HCT116 (cell line): ENCODE measurements at regions not wholly inside any gene's neighbourhood (a gene's known extent, or its start where the extent isn't known, plus 50 kb on each side); places are given as distances from the start of the nearest gene placed in this dataset.

ENCODE experiments used
- ATAC-seq: fragments of 200-7000 bp; cut with Tn5 transposase; 2 replicates; pipeline ENCODE4 v1.9.1; 2020; ENCODE audit warnings: mild to moderate bottlenecking, moderate library complexity
- BruUV-seq: library from RNA; stranded (reverse); fragments of 400-500 nt; replicated peaks from 2 replicates; lab custom pipeline; 2021; lab: Mats Ljungman, UMichigan
- CTCF ChIA-PET: fragments of 300-600 bp; sonication (Branson Sonifier 250); formaldehyde crosslinking; loops from one replicate; lab custom pipeline; 2021; ENCODE audit warnings: antibody characterized with exemption; lab: Charles Lee
- POLR2A ChIA-PET: fragments of 300-600, 350-600 bp; sonication (Branson Sonifier 250); formaldehyde crosslinking; loops from one replicate; lab custom pipeline; 2021; ENCODE audit warnings: antibody characterized with exemption; lab: Charles Lee
- RAD21 ChIA-PET, 2 experiments: fragments of 300-600 bp; sonication (Branson Sonifier 250); formaldehyde crosslinking; loops; one replicate each; lab custom pipeline; 2023; ENCODE audit warnings: low total read pairs in 2 of 2; ENCODE audit not compliant: uncharacterized antibody in 2 of 2, unreplicated experiment in 2 of 2, low non-redundant PET in 1 of 2; lab: Charles Lee
- DNase-seq: peaks from one replicate; pipeline ENCODE4 v3.0.0-alpha.2; 2010; ENCODE audit warnings: low read depth, low spot score
- H2AFZ ChIP-seq: fragments of 200-600 bp; shearing (Covaris generic), sonication (generic); 2 replicates; pipeline ENCODE4 v1.6.1; 2017; ENCODE audit warnings: low read depth, mixed run types, mixed read lengths, antibody characterized with exemption, low read length; ENCODE audit not compliant: poor library complexity, severe bottlenecking
- H3K27ac ChIP-seq: 2 replicates; pipeline ENCODE4 v1.5.1; 2012; ENCODE audit warnings: low read depth, low read length
- H3K27me3 ChIP-seq: fragments of 200-600 bp; sonication (generic); 2 replicates; pipeline ENCODE4 v1.6.1; 2016; ENCODE audit warnings: mixed run types, low read length, mixed read lengths; ENCODE audit not compliant: insufficient read depth
- H3K36me3 ChIP-seq, 2 experiments: fragments of 200-500 bp in 1 of 2; fragments of 200-600 bp in 1 of 2; sonication (Bioruptor generic) in 1 of 2; sonication (generic) in 1 of 2; 2 replicates each; pipeline versions ENCODE4 v1.5.1 to v1.6.1; 2014 to 2016; ENCODE audit warnings: low read length in 2 of 2, inconsistent platforms in 1 of 2, mixed read lengths in 1 of 2, mixed run types in 1 of 2; ENCODE audit not compliant: insufficient read depth in 2 of 2, control insufficient read depth in 1 of 2
- H3K4me1 ChIP-seq, 2 experiments: fragments of 200-600 bp in 1 of 2; sonication (generic) in 1 of 2; 2 replicates each; pipeline versions ENCODE4 v1.5.1 to v1.6.1; 2012 to 2017; ENCODE audit warnings: low read length in 2 of 2, inconsistent platforms in 1 of 2, mild to moderate bottlenecking in 1 of 2, mixed read lengths in 1 of 2, mixed run types in 1 of 2, moderate library complexity in 1 of 2; ENCODE audit not compliant: insufficient read depth in 2 of 2, control insufficient read depth in 1 of 2
- H3K4me2 ChIP-seq: fragments of 200-600 bp; sonication (generic); 2 replicates; pipeline ENCODE4 v1.6.1; 2017; ENCODE audit warnings: mixed run types, low read length, mixed read lengths
- H3K4me3 ChIP-seq, 2 experiments: fragments of 200-600 bp in 1 of 2; sonication (generic) in 1 of 2; replicated peaks in 1 of 2; 2 replicates each; pipeline ENCODE4 v1.5.1; 2011 to 2016; ENCODE audit warnings: low read length in 2 of 2, control low read depth in 1 of 2, low read depth in 1 of 2, mild to moderate bottlenecking in 1 of 2, mixed read lengths in 1 of 2, mixed run types in 1 of 2
- H3K79me2 ChIP-seq: fragments of 200-600 bp; sonication (generic); 2 replicates; pipeline ENCODE4 v1.6.1; 2017; ENCODE audit warnings: mild to moderate bottlenecking, mixed run types, low read length, moderate library complexity, mixed read lengths; ENCODE audit not compliant: insufficient read depth
- H3K9ac ChIP-seq: fragments of 200-600 bp; sonication (generic); 2 replicates; pipeline ENCODE4 v1.6.1; 2016; ENCODE audit warnings: low read length, mixed read lengths
- H3K9me2 ChIP-seq: fragments of 200-600 bp; sonication (generic), shearing (Covaris generic); 2 replicates; pipeline ENCODE4 v1.6.1; 2017; ENCODE audit warnings: mixed run types, mild to moderate bottlenecking, moderate library complexity; ENCODE audit not compliant: insufficient read depth
- H3K9me3 ChIP-seq, 2 experiments: fragments of 200-500 bp in 1 of 2; fragments of 200-600 bp in 1 of 2; sonication (Bioruptor generic) in 1 of 2; sonication (generic) in 1 of 2; 2 replicates each; pipeline ENCODE4 v1.6.1; 2014 to 2017; ENCODE audit warnings: low read length in 2 of 2, mixed read lengths in 2 of 2, inconsistent platforms in 1 of 2, low read depth in 1 of 2, mild to moderate bottlenecking in 1 of 2, mixed run types in 1 of 2, moderate library complexity in 1 of 2; ENCODE audit not compliant: control insufficient read depth in 1 of 2, insufficient read depth in 1 of 2
- H4K20me1 ChIP-seq: fragments of 200-600 bp; sonication (generic), shearing (Covaris generic); 2 replicates; pipeline ENCODE4 v1.6.1; 2017; ENCODE audit warnings: mixed run types, mild to moderate bottlenecking, moderate library complexity; ENCODE audit not compliant: insufficient read depth
- CBX3 ChIP-seq: IDR thresholded peaks from 2 replicates; pipeline ENCODE4 v1.6.1; 2012; ENCODE audit warnings: low read depth
- CEBPB ChIP-seq: IDR thresholded peaks from 2 replicates; pipeline ENCODE4 v1.6.1; 2012; ENCODE audit warnings: low read depth
- EGR1 ChIP-seq: IDR thresholded peaks from 2 replicates; pipeline ENCODE4 v1.6.1; 2012; ENCODE audit warnings: low read depth
- ELF1 ChIP-seq: IDR thresholded peaks from 2 replicates; pipeline ENCODE4 v1.6.1; 2012; ENCODE audit warnings: low read depth, borderline replicate concordance
- FOSL1 ChIP-seq: IDR thresholded peaks from 2 replicates; pipeline ENCODE4 v1.6.1; 2012; ENCODE audit warnings: low read depth
- JUND ChIP-seq: IDR thresholded peaks from 2 replicates; pipeline ENCODE4 v1.6.1; 2012
- POLR2A ChIP-seq: IDR thresholded peaks from 2 replicates; pipeline ENCODE4 v1.7.0; 2011; ENCODE audit warnings: borderline replicate concordance; ENCODE audit not compliant: insufficient read depth, insufficient read length; ENCODE audit errors: extremely low read depth
- POLR2AphosphoS5 ChIP-seq: IDR thresholded peaks from 2 replicates; pipeline ENCODE4 v1.6.1; 2011; ENCODE audit warnings: mild to moderate bottlenecking, low read depth, low read length, moderate library complexity
- SIN3A ChIP-seq: IDR thresholded peaks from 2 replicates; pipeline ENCODE4 v1.6.1; 2012; ENCODE audit warnings: low read depth
- SP1 ChIP-seq: IDR thresholded peaks from 2 replicates; pipeline ENCODE4 v1.6.1; 2012; ENCODE audit warnings: low read depth
- SRF ChIP-seq: IDR thresholded peaks from 2 replicates; pipeline ENCODE4 v1.6.1; 2012; ENCODE audit warnings: low read depth
- TCF7L2 ChIP-seq: IDR thresholded peaks from 2 replicates; pipeline ENCODE4 v1.7.0; 2011; ENCODE audit warnings: borderline replicate concordance, inconsistent platforms; ENCODE audit not compliant: insufficient read depth, insufficient read length; ENCODE audit errors: extremely low read depth
- YY1 ChIP-seq: IDR thresholded peaks from 2 replicates; pipeline ENCODE4 v1.6.1; 2011; ENCODE audit warnings: low read length, low read depth, moderate library complexity, mild to moderate bottlenecking; ENCODE audit not compliant: insufficient replicate concordance; ENCODE audit errors: extremely low read depth
- ZFX ChIP-seq: fragments of 450-650 bp; IDR thresholded peaks from 2 replicates; pipeline ENCODE4 v1.6.1; 2017
- ZNF274 ChIP-seq: fragments of 200-500 bp; sonication (Bioruptor generic); IDR thresholded peaks from 2 replicates; pipeline ENCODE4 v1.6.1; 2014; ENCODE audit warnings: mild to moderate bottlenecking, low read depth, low read length, inconsistent platforms
- intact Hi-C: fragments of 100-400 bp; cut with micrococcal nuclease; formaldehyde crosslinking; loops from 2 replicates; pipeline ENCODE4 v1.10.0; 2022
- TF ChIP-seq, protein P1 (sequence below), 3 experiments: fragments of 200-600 bp in 1 of 3; sonication (generic) in 1 of 3; IDR thresholded peaks in 2 of 3; conservative IDR thresholded peaks in 1 of 3; 2 replicates each; pipeline ENCODE4 v1.5.1; 2012 to 2017; ENCODE audit warnings: low read depth in 2 of 3, low read length in 2 of 3, antibody characterized with exemption in 1 of 3, borderline replicate concordance in 1 of 3, control low read depth in 1 of 3, mild to moderate bottlenecking in 1 of 3, mixed read lengths in 1 of 3, mixed run types in 1 of 3, moderate library complexity in 1 of 3; ENCODE audit not compliant: insufficient read depth in 1 of 3
- TF ChIP-seq, protein P2 (sequence below): IDR thresholded peaks from 2 replicates; pipeline ENCODE4 v1.6.1; 2012
- TF ChIP-seq, protein P3 (sequence below): IDR thresholded peaks from 2 replicates; pipeline ENCODE4 v1.6.1; 2012; ENCODE audit warnings: low read depth
- TF ChIP-seq, protein P4 (sequence below): IDR thresholded peaks from 2 replicates; pipeline ENCODE4 v1.6.1; 2011; ENCODE audit warnings: mild to moderate bottlenecking, low read length, moderate library complexity; ENCODE audit not compliant: insufficient replicate concordance; ENCODE audit errors: extremely low read depth

DNA sequence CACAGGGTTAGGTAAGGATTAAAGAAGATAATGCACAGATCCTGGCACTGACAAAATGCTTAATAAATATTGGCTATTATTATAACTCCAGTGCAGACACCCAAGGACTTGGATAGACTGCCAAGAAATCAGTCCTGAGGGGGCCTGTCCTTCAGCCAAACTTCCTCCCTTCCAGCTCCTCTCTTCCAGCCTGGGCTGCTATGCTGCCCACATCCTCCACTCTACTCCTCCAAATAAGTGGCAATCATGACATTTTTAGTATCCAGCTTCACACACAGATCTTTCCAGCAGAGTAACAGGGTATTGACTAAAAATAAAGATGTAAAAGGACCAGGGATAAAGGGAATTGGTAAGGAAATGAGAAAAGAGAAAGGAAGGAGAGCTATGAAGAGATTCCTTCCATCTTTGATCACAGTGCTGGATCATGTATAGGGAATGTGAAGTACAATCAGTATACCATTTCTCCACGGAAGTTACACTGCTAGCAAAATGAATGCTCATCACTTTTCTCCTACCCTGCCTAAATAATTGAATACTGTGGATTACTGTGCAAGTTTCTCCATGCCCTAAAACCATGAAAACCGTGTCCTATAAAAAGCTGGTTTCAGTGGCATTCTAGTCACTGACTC lies 136.0 kb upstream of the OSMR start:
- ChIA-PET RAD21 (no interaction called here), POLR2A (no interaction called here), CTCF (no interaction called here)
- Histone ChIP-seq H3K9ac (no peak overlapping the region), H2AFZ (no peak overlapping the region), H3K9me2 (no peaks in the 10 kb centered on the region), H3K4me3 (no peak overlapping the region), H3K27ac (no peak overlapping the region), H4K20me1 (no peaks in the 10 kb centered on the region), H3K4me1 (no peaks in the 10 kb centered on the region), H3K79me2 (no peaks in the 10 kb centered on the region), H3K36me3 (no peaks in the 10 kb centered on the region), H3K4me2 (no peak overlapping the region), H3K9me3 (no peaks in the 10 kb centered on the region), H3K27me3 (no peaks in the 10 kb centered on the region)
- DNase-seq, result no peak
- BruUV-seq, result no TSS peak
- TF ChIP-seq POLR2A (no peak), ELF1 (no peak), TCF7L2 (no peak), SP1 (no peak), EGR1 (no peak), JUND (no peak), POLR2AphosphoS5 (no peak), CBX3 (no peak), CEBPB (no peak), YY1 (no peak), FOSL1 (no peak), SIN3A (no peak), ZFX (no peak), SRF (no peak), ZNF274 (no peak)
- TF ChIP-seq, protein P1, sequence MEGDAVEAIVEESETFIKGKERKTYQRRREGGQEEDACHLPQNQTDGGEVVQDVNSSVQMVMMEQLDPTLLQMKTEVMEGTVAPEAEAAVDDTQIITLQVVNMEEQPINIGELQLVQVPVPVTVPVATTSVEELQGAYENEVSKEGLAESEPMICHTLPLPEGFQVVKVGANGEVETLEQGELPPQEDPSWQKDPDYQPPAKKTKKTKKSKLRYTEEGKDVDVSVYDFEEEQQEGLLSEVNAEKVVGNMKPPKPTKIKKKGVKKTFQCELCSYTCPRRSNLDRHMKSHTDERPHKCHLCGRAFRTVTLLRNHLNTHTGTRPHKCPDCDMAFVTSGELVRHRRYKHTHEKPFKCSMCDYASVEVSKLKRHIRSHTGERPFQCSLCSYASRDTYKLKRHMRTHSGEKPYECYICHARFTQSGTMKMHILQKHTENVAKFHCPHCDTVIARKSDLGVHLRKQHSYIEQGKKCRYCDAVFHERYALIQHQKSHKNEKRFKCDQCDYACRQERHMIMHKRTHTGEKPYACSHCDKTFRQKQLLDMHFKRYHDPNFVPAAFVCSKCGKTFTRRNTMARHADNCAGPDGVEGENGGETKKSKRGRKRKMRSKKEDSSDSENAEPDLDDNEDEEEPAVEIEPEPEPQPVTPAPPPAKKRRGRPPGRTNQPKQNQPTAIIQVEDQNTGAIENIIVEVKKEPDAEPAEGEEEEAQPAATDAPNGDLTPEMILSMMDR (IDR thresholded peaks at IDR 0.05 in 2 of 3, conservative IDR thresholded peaks at IDR 0.05 in 1 of 3; ENCODE audit: borderline replicate concordance in 1 of 3, insufficient read depth in 1 of 3, low read depth in 2 of 3, low read length in 2 of 3), result no peak
- TF ChIP-seq, protein P2, sequence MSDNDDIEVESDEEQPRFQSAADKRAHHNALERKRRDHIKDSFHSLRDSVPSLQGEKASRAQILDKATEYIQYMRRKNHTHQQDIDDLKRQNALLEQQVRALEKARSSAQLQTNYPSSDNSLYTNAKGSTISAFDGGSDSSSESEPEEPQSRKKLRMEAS, result no peak
- TF ChIP-seq, protein P3, sequence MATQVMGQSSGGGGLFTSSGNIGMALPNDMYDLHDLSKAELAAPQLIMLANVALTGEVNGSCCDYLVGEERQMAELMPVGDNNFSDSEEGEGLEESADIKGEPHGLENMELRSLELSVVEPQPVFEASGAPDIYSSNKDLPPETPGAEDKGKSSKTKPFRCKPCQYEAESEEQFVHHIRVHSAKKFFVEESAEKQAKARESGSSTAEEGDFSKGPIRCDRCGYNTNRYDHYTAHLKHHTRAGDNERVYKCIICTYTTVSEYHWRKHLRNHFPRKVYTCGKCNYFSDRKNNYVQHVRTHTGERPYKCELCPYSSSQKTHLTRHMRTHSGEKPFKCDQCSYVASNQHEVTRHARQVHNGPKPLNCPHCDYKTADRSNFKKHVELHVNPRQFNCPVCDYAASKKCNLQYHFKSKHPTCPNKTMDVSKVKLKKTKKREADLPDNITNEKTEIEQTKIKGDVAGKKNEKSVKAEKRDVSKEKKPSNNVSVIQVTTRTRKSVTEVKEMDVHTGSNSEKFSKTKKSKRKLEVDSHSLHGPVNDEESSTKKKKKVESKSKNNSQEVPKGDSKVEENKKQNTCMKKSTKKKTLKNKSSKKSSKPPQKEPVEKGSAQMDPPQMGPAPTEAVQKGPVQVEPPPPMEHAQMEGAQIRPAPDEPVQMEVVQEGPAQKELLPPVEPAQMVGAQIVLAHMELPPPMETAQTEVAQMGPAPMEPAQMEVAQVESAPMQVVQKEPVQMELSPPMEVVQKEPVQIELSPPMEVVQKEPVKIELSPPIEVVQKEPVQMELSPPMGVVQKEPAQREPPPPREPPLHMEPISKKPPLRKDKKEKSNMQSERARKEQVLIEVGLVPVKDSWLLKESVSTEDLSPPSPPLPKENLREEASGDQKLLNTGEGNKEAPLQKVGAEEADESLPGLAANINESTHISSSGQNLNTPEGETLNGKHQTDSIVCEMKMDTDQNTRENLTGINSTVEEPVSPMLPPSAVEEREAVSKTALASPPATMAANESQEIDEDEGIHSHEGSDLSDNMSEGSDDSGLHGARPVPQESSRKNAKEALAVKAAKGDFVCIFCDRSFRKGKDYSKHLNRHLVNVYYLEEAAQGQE, result no peak
- TF ChIP-seq, protein P4, sequence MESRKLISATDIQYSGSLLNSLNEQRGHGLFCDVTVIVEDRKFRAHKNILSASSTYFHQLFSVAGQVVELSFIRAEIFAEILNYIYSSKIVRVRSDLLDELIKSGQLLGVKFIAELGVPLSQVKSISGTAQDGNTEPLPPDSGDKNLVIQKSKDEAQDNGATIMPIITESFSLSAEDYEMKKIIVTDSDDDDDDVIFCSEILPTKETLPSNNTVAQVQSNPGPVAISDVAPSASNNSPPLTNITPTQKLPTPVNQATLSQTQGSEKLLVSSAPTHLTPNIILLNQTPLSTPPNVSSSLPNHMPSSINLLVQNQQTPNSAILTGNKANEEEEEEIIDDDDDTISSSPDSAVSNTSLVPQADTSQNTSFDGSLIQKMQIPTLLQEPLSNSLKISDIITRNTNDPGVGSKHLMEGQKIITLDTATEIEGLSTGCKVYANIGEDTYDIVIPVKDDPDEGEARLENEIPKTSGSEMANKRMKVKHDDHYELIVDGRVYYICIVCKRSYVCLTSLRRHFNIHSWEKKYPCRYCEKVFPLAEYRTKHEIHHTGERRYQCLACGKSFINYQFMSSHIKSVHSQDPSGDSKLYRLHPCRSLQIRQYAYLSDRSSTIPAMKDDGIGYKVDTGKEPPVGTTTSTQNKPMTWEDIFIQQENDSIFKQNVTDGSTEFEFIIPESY, result no peak
- intact Hi-C loops, result no loop called here
- no peak for ATAC-seq
